ENCODE measurements at regions not wholly inside any gene's neighbourhood (a gene's known extent, or its start where the extent isn't known, plus 50 kb on each side); places are given as distances from the start of the nearest gene placed in this dataset.
"Not testable (repeated sequence)": the region's sequence is repeated elsewhere in the genome, so short reads cannot be mapped to it uniquely, and the experiment has no call there.

GRCh38 chr20:26250249-26251114 is 553.8 kb upstream of the ZNF337 start:
- ATAC-seq, result peak; percentile 83

DNA sequence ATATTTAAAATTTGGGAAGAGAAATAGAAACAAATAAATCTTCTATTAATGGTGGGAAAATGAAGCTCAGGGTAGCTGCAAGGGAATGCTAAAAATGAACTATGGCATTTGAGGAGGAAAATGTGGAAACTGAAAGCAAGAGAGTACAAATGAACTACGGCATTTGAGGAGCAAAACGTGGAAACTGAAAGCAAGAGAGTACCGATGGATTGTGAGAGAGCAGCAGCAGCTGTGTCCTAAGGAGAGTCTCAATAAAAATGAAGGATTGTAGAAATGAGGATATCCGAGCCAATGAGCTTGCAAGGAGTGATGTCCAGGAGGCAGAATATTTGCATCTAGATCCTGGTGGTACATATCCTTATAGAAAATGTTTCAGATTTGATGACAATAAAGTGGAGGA is 547.1 kb upstream of the ZNF337 start:
- TF ChIP-seq PATZ1 (CRISPR knock-in tag; IDR thresholded peaks at IDR 0.05; ENCODE audit: borderline replicate concordance) (no peak), RARB (CRISPR knock-in tag; IDR thresholded peaks at IDR 0.05) (no peak), PPARA (CRISPR knock-in tag; IDR thresholded peaks at IDR 0.05; ENCODE audit: borderline replicate concordance) (no peak), TOX (CRISPR knock-in tag; IDR thresholded peaks at IDR 0.05; ENCODE audit: borderline replicate concordance) (no peak), SNAI2 (CRISPR knock-in tag; IDR thresholded peaks at IDR 0.05) (no peak), TCF4 (CRISPR knock-in tag; IDR thresholded peaks at IDR 0.05; ENCODE audit: borderline replicate concordance) (no peak), ZC3H10 (CRISPR knock-in tag; IDR thresholded peaks at IDR 0.05) (no peak), CSRNP3 (CRISPR knock-in tag; IDR thresholded peaks at IDR 0.05) (no peak), ZNF565 (CRISPR knock-in tag; conservative IDR thresholded peaks at IDR 0.05; ENCODE audit: low read depth) (no peak), ZNF70 (CRISPR knock-in tag; IDR thresholded peaks at IDR 0.05) (no peak), OSR1 (CRISPR knock-in tag; IDR thresholded peaks at IDR 0.05) (no peak), CREB5 (CRISPR knock-in tag; IDR thresholded peaks at IDR 0.05; ENCODE audit: low read depth) (no peak), ARNTL (CRISPR knock-in tag; IDR thresholded peaks at IDR 0.05; ENCODE audit: borderline replicate concordance, low read depth) (no peak), GLIS3 (CRISPR knock-in tag; IDR thresholded peaks at IDR 0.05) (no peak), ZFP30 (CRISPR knock-in tag; IDR thresholded peaks at IDR 0.05) (no peak), ESRRG (CRISPR knock-in tag; IDR thresholded peaks at IDR 0.05) (no peak)
- TF ChIP-seq, protein P1, sequence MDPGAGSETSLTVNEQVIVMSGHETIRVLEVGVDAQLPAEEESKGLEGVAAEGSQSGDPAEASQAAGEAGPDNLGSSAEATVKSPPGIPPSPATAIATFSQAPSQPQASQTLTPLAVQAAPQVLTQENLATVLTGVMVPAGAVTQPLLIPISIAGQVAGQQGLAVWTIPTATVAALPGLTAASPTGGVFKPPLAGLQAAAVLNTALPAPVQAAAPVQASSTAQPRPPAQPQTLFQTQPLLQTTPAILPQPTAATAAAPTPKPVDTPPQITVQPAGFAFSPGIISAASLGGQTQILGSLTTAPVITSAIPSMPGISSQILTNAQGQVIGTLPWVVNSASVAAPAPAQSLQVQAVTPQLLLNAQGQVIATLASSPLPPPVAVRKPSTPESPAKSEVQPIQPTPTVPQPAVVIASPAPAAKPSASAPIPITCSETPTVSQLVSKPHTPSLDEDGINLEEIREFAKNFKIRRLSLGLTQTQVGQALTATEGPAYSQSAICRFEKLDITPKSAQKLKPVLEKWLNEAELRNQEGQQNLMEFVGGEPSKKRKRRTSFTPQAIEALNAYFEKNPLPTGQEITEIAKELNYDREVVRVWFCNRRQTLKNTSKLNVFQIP (CRISPR knock-in tag; IDR thresholded peaks at IDR 0.05; ENCODE audit: borderline replicate concordance, low read depth), result no peak
- ATAC-seq, result peak; percentile 50; the same call in 1 of the 3 replicates

GRCh38 chr20:26220609-26221008 is 524.0 kb upstream of the ZNF337 start:
- ATAC-seq, result not testable (repeated sequence)

DNA sequence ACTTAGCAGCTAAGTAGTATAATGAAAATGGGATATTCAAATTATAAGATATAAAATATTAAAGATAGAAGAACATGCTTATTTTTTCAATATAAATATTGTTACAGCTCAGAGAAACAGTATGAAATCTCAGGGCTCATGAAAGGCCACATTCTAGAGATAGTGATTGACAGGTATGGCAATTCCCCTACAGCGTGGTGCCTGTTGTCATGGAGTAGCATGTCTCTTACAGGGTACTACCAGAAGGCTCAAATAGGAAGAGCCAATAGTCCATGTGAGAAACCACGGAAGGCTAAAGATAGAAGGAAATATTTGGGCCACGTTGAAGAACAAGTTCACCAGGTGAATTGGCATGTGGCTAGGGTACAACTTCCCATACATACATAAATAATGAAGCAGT is 522.9 kb upstream of the ZNF337 start:
- ATAC-seq, result not testable (repeated sequence)

- TF ChIP-seq TOX (CRISPR knock-in tag; IDR thresholded peaks at IDR 0.05; ENCODE audit: borderline replicate concordance) (0 out of 2 replicates have a peak, but pooled peaks have one; percentile 67), ZFP30 (CRISPR knock-in tag; IDR thresholded peaks at IDR 0.05) (no peak), ZNF70 (CRISPR knock-in tag; IDR thresholded peaks at IDR 0.05) (no peak), ZC3H10 (CRISPR knock-in tag; IDR thresholded peaks at IDR 0.05) (0 out of 2 replicates have a peak, but pooled peaks have one; percentile 49), ZNF565 (CRISPR knock-in tag; conservative IDR thresholded peaks at IDR 0.05; ENCODE audit: low read depth) (no peak)
- ATAC-seq, result peak; percentile 54
These were observed 521.6 kb upstream of the ZNF337 start for GRCh38 chr20:26218301-26218700.

GRCh38 chr20:26216025-26216424 is 519.4 kb upstream of the ZNF337 start:
- ATAC-seq, result peak; percentile 43; the same call in 1 of the 3 replicates
- TF ChIP-seq TCF4 (CRISPR knock-in tag; IDR thresholded peaks at IDR 0.05; ENCODE audit: borderline replicate concordance) (no peak), SNAI2 (CRISPR knock-in tag; IDR thresholded peaks at IDR 0.05) (no peak), CSRNP3 (CRISPR knock-in tag; IDR thresholded peaks at IDR 0.05) (no peak), ZFP3 (CRISPR knock-in tag; IDR thresholded peaks at IDR 0.05) (no peak)
- TF ChIP-seq, protein P1 (CRISPR knock-in tag; IDR thresholded peaks at IDR 0.05; ENCODE audit: borderline replicate concordance, low read depth), result no peak

Measured in SK-N-SH treated with all-trans-retinoic acid at 6 μM for 48 hours (cell line).